HL-60 (cell line): ENCODE measurements at regions not wholly inside any gene's neighbourhood (a gene's known extent, or its start where the extent isn't known, plus 50 kb on each side); places are given as distances from the start of the nearest gene placed in this dataset.

Source experiments
- DNase-seq, 2 experiments: peaks; one replicate each; pipeline ENCODE4 v3.0.0-alpha.2; 2010 to 2020; ENCODE audit warnings: low read depth in 1 of 2, low spot score in 1 of 2
- H3K27ac ChIP-seq: fragments of 250-450 bp; sonication (Bioruptor Pico); replicated peaks from 2 replicates; pipeline ENCODE4 v1.5.1; 2020; ENCODE audit warnings: mild to moderate bottlenecking, moderate library complexity
- H3K27me3 ChIP-seq: fragments of 250-450 bp; sonication (Bioruptor Pico); 2 replicates; pipeline ENCODE4 v1.5.1; 2021; ENCODE audit warnings: mild to moderate bottlenecking, moderate library complexity; ENCODE audit not compliant: insufficient read depth, poor library complexity, severe bottlenecking
- H3K4me3 ChIP-seq: replicated peaks from 2 replicates; pipeline ENCODE4 v1.5.1; 2011; ENCODE audit warnings: mild to moderate bottlenecking, control low read depth, low read length; ENCODE audit not compliant: insufficient read depth
- GABPA ChIP-seq: IDR thresholded peaks from 2 replicates; pipeline ENCODE4 v1.6.1; 2012; ENCODE audit warnings: low read depth
- POLR2AphosphoS5 ChIP-seq: IDR thresholded peaks from 2 replicates; pipeline ENCODE4 v1.6.1; 2012; ENCODE audit warnings: low read depth
- SPI1 ChIP-seq: IDR thresholded peaks from 2 replicates; pipeline ENCODE4 v1.6.1; 2012; ENCODE audit warnings: low read depth, mild to moderate bottlenecking, borderline replicate concordance
- TF ChIP-seq, protein P1 (sequence below): IDR thresholded peaks from one replicate; pipeline ENCODE4 v1.5.1; 2011; ENCODE audit warnings: low read length, control low read depth, inconsistent platforms; ENCODE audit not compliant: insufficient read depth
- TF ChIP-seq, protein P2 (sequence below): IDR thresholded peaks from 2 replicates; pipeline ENCODE4 v1.6.1; 2012; ENCODE audit warnings: low read depth; ENCODE audit not compliant: insufficient replicate concordance

DNA sequence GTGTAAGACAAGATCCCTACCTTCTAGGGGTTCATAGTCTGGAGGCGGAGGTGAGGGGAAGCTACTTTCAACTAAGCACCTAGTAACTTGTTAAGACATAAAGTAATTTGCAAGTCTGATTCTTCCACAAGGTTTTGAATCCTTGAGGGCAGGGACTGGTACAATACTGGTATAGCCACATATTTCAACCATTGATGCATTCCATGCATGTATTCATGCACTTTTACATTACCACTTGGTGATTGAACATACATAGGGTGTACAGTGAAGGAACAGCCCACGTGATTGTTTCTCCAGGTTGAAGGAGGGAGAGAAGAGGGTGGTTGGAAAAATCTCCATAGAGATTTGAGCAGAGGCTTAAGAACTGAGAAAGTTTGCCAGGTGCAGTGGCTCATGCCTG, 62.0 kb upstream of the PAX6 start:
- DNase-seq: no peak
- no peak overlapping the region for H3K4me3 ChIP-seq
- TF ChIP-seq SPI1 (no peak), POLR2AphosphoS5 (no peak), GABPA (no peak)
- TF ChIP-seq, protein P1, sequence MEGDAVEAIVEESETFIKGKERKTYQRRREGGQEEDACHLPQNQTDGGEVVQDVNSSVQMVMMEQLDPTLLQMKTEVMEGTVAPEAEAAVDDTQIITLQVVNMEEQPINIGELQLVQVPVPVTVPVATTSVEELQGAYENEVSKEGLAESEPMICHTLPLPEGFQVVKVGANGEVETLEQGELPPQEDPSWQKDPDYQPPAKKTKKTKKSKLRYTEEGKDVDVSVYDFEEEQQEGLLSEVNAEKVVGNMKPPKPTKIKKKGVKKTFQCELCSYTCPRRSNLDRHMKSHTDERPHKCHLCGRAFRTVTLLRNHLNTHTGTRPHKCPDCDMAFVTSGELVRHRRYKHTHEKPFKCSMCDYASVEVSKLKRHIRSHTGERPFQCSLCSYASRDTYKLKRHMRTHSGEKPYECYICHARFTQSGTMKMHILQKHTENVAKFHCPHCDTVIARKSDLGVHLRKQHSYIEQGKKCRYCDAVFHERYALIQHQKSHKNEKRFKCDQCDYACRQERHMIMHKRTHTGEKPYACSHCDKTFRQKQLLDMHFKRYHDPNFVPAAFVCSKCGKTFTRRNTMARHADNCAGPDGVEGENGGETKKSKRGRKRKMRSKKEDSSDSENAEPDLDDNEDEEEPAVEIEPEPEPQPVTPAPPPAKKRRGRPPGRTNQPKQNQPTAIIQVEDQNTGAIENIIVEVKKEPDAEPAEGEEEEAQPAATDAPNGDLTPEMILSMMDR: no peak
- TF ChIP-seq, protein P2, sequence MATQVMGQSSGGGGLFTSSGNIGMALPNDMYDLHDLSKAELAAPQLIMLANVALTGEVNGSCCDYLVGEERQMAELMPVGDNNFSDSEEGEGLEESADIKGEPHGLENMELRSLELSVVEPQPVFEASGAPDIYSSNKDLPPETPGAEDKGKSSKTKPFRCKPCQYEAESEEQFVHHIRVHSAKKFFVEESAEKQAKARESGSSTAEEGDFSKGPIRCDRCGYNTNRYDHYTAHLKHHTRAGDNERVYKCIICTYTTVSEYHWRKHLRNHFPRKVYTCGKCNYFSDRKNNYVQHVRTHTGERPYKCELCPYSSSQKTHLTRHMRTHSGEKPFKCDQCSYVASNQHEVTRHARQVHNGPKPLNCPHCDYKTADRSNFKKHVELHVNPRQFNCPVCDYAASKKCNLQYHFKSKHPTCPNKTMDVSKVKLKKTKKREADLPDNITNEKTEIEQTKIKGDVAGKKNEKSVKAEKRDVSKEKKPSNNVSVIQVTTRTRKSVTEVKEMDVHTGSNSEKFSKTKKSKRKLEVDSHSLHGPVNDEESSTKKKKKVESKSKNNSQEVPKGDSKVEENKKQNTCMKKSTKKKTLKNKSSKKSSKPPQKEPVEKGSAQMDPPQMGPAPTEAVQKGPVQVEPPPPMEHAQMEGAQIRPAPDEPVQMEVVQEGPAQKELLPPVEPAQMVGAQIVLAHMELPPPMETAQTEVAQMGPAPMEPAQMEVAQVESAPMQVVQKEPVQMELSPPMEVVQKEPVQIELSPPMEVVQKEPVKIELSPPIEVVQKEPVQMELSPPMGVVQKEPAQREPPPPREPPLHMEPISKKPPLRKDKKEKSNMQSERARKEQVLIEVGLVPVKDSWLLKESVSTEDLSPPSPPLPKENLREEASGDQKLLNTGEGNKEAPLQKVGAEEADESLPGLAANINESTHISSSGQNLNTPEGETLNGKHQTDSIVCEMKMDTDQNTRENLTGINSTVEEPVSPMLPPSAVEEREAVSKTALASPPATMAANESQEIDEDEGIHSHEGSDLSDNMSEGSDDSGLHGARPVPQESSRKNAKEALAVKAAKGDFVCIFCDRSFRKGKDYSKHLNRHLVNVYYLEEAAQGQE: no peak
- H3K27me3 ChIP-seq: peaks cover 9% of the 10 kb centered on the region
- H3K27ac ChIP-seq: no peak overlapping the region

DNA sequence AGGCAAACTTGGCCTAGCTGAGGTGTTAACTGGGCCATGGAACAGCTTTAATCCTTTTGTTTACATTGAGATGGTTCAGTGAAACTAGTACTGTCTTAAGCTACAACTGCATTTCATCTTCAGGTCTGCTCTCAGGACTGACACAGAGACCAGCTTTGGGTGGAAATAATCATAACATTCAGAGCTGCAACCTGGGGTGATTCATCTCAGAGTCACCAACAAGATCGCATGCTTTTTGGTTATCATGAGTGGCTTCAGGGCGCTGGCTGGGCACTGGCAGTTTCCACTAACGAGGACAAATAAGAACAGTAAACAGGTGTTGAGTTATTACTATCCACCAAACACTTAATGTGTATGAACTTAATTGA, 60.9 kb upstream of the PAX6 start:
- TF ChIP-seq POLR2AphosphoS5 (no peak), GABPA (no peak), SPI1 (no peak)
- TF ChIP-seq, protein P2: no peak
- TF ChIP-seq, protein P1: no peak
- Histone ChIP-seq H3K27ac (no peak overlapping the region), H3K4me3 (no peak overlapping the region), H3K27me3 (peaks cover 9% of the 10 kb centered on the region)
- DNase-seq: no peak

DNA sequence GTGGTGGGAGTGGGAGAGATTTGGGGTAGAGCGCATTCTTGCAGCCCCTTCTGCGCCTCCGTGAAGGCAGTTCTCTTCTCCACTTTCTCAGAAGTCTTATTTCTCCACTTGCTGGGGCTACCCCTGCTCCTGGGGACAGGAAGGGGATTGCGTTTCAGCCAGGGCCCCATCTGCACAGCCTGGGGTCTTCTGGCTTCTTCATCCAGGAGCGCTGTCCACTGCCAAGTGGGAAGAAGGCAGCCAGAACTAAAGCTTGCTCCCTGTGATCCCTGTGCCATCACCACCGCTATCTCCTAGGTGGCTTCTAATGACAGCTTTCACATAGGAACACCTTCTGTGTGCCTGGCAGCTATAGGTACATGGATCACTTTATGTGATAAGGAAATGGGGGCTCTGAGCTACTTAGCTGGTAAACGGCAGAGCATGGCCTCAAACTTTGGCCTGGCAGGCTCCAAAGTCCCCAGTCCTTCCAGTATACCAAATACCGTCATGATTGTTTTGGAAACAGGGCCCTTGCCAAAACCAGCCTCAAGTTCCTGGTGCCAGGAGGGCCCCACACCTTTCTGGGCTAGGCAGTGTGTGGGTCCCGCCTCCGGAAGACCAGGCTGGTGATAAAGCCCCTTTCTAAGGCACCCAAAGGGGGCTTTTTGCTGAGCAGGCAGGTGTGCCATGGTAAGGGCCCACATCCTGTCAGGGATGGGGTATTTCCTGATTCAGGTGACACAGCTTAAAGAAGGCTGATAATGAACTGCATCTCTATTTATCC, 60.4 kb upstream of the PAX6 start:
- no peak for DNase-seq
- peaks cover 7% of the 10 kb centered on the region for H3K27me3 ChIP-seq
- TF ChIP-seq GABPA (no peak), POLR2AphosphoS5 (no peak)
- TF ChIP-seq, protein P1: no peak
- TF ChIP-seq, protein P2: no peak
- no peak overlapping the region for H3K4me3 ChIP-seq
- no peak overlapping the region for H3K27ac ChIP-seq
